Keratinocyte (primary cell): ENCODE measurements at regions not wholly inside any gene's neighbourhood (a gene's known extent, or its start where the extent isn't known, plus 50 kb on each side); places are given as distances from the start of the nearest gene placed in this dataset.

Experiments used
- EZH2 ChIP-seq: IDR thresholded peaks from one replicate; pipeline ENCODE4 v1.6.1; 2012; ENCODE audit warnings: inconsistent platforms, mild to moderate bottlenecking, low read length, moderate library complexity
- TF ChIP-seq, protein P1 (sequence below), 3 experiments: IDR thresholded peaks in 1 of 3; conservative IDR thresholded peaks in 1 of 3; optimal IDR thresholded peaks in 1 of 3; 2 replicates in 2 of 3; 3 replicates in 1 of 3; pipeline versions ENCODE3 to v1.5.1; 2011; ENCODE audit warnings: low read length in 3 of 3, mild to moderate bottlenecking in 3 of 3, moderate library complexity in 2 of 3, control low read depth in 1 of 3, inconsistent platforms in 1 of 3; ENCODE audit not compliant: insufficient read depth in 2 of 3; ENCODE audit errors: extremely low read depth in 1 of 3

DNA sequence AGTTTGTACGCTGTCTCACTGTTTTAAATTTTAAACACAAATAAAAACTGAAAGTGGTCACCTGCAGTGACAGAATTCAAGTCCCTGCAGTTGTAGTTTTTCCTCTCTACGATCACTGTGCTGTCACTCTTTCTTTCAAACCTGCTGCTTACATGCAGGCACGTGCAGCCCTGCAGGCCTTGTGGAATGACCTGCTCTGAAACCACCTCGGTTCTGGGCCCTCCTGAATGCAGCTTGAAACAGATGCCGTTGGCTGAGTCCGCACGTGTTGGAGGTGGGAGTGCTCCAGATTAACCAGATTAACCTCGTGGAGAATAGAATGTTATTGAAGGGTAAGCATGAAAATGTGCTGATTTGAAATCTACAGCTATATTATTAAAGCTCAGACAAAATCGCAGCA, 126.0 kb upstream of the ERCC6L2 start:
- TF ChIP-seq, protein P1, sequence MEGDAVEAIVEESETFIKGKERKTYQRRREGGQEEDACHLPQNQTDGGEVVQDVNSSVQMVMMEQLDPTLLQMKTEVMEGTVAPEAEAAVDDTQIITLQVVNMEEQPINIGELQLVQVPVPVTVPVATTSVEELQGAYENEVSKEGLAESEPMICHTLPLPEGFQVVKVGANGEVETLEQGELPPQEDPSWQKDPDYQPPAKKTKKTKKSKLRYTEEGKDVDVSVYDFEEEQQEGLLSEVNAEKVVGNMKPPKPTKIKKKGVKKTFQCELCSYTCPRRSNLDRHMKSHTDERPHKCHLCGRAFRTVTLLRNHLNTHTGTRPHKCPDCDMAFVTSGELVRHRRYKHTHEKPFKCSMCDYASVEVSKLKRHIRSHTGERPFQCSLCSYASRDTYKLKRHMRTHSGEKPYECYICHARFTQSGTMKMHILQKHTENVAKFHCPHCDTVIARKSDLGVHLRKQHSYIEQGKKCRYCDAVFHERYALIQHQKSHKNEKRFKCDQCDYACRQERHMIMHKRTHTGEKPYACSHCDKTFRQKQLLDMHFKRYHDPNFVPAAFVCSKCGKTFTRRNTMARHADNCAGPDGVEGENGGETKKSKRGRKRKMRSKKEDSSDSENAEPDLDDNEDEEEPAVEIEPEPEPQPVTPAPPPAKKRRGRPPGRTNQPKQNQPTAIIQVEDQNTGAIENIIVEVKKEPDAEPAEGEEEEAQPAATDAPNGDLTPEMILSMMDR (optimal IDR thresholded peaks at IDR 0.05 in 1 of 3, IDR thresholded peaks at IDR 0.05 in 1 of 3, conservative IDR thresholded peaks at IDR 0.05 in 1 of 3; ENCODE audit: extremely low read depth in 1 of 3, insufficient read depth in 2 of 3, low read length in 3 of 3), result no peak
- TF ChIP-seq EZH2, result no peak
